ENCODE measurements at regions not wholly inside any gene's neighbourhood (a gene's known extent, or its start where the extent isn't known, plus 50 kb on each side); places are given as distances from the start of the nearest gene placed in this dataset.
A peak's percentile ranks its signal among the peaks of the same experiment; 100 is the strongest.

GRCh38 chr7:17131060-17131345 is 167.4 kb upstream of the AHR start:
- H3K4me1 ChIP-seq (ENCODE audit: insufficient read depth) = no peaks in the 10 kb centered on the region
- WGBS = 27% methylated on average over 5 of the region's 5 CpGs
- no peak overlapping the region for H3K27ac ChIP-seq (ENCODE audit: low read depth)
- H3K4me3 ChIP-seq (ENCODE audit: low read depth, low read length) = peak overlapping the region; percentile 9
- DNase-seq (ENCODE audit: extremely low spot score) = no peak
- no peaks in the 10 kb centered on the region for H3K36me3 ChIP-seq (ENCODE audit: insufficient read depth)

GRCh38 chr7:17131983-17132655 is 166.3 kb upstream of the AHR start:
- Histone ChIP-seq H3K27ac (ENCODE audit: low read depth) (no peak overlapping the region), H3K36me3 (ENCODE audit: insufficient read depth) (no peaks in the 10 kb centered on the region), H3K4me3 (ENCODE audit: low read depth, low read length) (no peak overlapping the region), H3K4me1 (ENCODE audit: insufficient read depth) (no peaks in the 10 kb centered on the region)
- no peak for DNase-seq (ENCODE audit: extremely low spot score)
- WGBS = 97% methylated on average over 6 of the region's 6 CpGs

DNA sequence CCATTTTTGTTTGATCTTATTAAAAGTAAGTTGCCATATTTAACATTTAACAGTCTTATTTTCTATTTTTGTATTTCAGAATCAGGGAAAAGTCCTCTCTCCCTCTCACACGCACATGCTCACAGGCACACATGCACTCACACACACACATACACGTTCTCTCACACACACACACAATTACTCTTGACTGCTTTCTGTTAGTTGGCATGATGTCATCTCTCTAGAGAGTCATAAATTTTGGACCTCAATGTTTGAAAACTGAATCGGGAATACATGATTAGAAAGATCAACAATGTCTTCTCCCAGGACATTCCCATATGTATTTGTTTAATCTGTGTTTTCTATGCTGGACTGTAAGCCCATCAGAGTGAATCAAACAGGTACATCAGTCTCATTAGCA is 165.7 kb upstream of the AHR start:
- Histone ChIP-seq H3K36me3 (ENCODE audit: insufficient read depth) (no peaks in the 10 kb centered on the region), H3K4me3 (ENCODE audit: low read depth, low read length) (no peak overlapping the region), H3K4me1 (ENCODE audit: insufficient read depth) (no peaks in the 10 kb centered on the region), H3K27ac (ENCODE audit: low read depth) (no peak overlapping the region)
- 62% methylated on average over 3 of the region's 3 CpGs for WGBS
- DNase-seq (ENCODE audit: extremely low spot score) = no peak

GRCh38 chr7:17133977-17134376 is 164.5 kb upstream of the AHR start:
- WGBS = 95% methylated on average over 1 of the region's 1 CpG
- H3K36me3 ChIP-seq (ENCODE audit: insufficient read depth) = no peaks in the 10 kb centered on the region
- no peak for DNase-seq (ENCODE audit: extremely low spot score)

DNA sequence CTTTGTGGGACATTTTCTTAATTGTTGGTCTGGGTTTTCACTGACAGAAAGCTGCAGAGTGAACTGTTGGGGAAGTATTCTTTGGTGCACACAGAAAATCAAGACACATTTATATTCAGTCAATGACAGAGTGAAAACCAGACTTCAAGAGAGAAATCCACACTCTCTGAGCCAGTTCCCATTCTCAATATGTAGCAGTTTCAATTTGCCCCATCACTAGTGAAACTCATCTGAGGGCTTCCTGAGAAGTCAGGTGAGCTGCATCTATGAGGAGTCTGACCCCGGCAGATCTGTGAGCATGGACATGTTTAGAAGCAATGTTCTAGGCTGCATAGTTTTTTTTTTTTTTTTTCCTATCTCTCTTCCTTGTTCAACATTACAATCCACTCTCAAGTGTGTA is 163.7 kb upstream of the AHR start:
- no peaks in the 10 kb centered on the region for H3K36me3 ChIP-seq (ENCODE audit: insufficient read depth)
- 95% methylated on average over 1 of the region's 1 CpG for WGBS
- no peak for DNase-seq (ENCODE audit: extremely low spot score)
- no peak overlapping the region for H3K27ac ChIP-seq (ENCODE audit: low read depth)
- H3K4me3 ChIP-seq (ENCODE audit: low read depth, low read length) = no peak overlapping the region
- no peaks in the 10 kb centered on the region for H3K4me1 ChIP-seq (ENCODE audit: insufficient read depth)

More at GRCh38 chr7:17133977-17134376, 164.5 kb upstream of the AHR start:
- Histone ChIP-seq H3K4me3 (ENCODE audit: low read depth, low read length) (no peak overlapping the region), H3K27ac (ENCODE audit: low read depth) (no peak overlapping the region), H3K4me1 (ENCODE audit: insufficient read depth) (no peaks in the 10 kb centered on the region)

GRCh38 chr7:17136126-17136525 is 162.3 kb upstream of the AHR start:
- H3K4me1 ChIP-seq (ENCODE audit: insufficient read depth) = no peaks in the 10 kb centered on the region
- no peaks in the 10 kb centered on the region for H3K36me3 ChIP-seq (ENCODE audit: insufficient read depth)
- H3K27ac ChIP-seq (ENCODE audit: low read depth) = no peak overlapping the region
- 85% methylated on average over 6 of the region's 6 CpGs for WGBS
- H3K4me3 ChIP-seq (ENCODE audit: low read depth, low read length) = no peak overlapping the region
- no peak for DNase-seq (ENCODE audit: extremely low spot score)

- H3K4me1 ChIP-seq (ENCODE audit: insufficient read depth) = no peaks in the 10 kb centered on the region
- H3K36me3 ChIP-seq (ENCODE audit: insufficient read depth) = no peaks in the 10 kb centered on the region
- DNase-seq (ENCODE audit: extremely low spot score) = no peak
- no peak overlapping the region for H3K27ac ChIP-seq (ENCODE audit: low read depth)
- 87% methylated on average over 1 of the region's 1 CpG for WGBS
- H3K4me3 ChIP-seq (ENCODE audit: low read depth, low read length) = no peak overlapping the region
These were observed 159.4 kb upstream of the AHR start for GRCh38 chr7:17139081-17139480.

- no peak overlapping the region for H3K4me3 ChIP-seq (ENCODE audit: low read depth, low read length)
- DNase-seq (ENCODE audit: extremely low spot score) = no peak
- H3K36me3 ChIP-seq (ENCODE audit: insufficient read depth) = no peaks in the 10 kb centered on the region
- H3K4me1 ChIP-seq (ENCODE audit: insufficient read depth) = no peaks in the 10 kb centered on the region
- no peak overlapping the region for H3K27ac ChIP-seq (ENCODE audit: low read depth)
- WGBS = 59% methylated on average over 1 of the region's 1 CpG
These were observed 158.0 kb upstream of the AHR start for GRCh38 chr7:17140406-17140805.

GRCh38 chr7:17142831-17143541 is 155.5 kb upstream of the AHR start:
- H3K4me3 ChIP-seq (ENCODE audit: low read depth, low read length) = no peak overlapping the region
- no peak overlapping the region for H3K27ac ChIP-seq (ENCODE audit: low read depth)
- WGBS = 79% methylated on average over 2 of the region's 2 CpGs
- no peaks in the 10 kb centered on the region for H3K4me1 ChIP-seq (ENCODE audit: insufficient read depth)
- DNase-seq (ENCODE audit: extremely low spot score) = no peak
- no peaks in the 10 kb centered on the region for H3K36me3 ChIP-seq (ENCODE audit: insufficient read depth)

- 58% methylated on average over 4 of the region's 4 CpGs for WGBS
- no peak for DNase-seq (ENCODE audit: extremely low spot score)
- no peaks in the 10 kb centered on the region for H3K36me3 ChIP-seq (ENCODE audit: insufficient read depth)
- no peaks in the 10 kb centered on the region for H3K4me1 ChIP-seq (ENCODE audit: insufficient read depth)
- no peak overlapping the region for H3K27ac ChIP-seq (ENCODE audit: low read depth)
- no peak overlapping the region for H3K4me3 ChIP-seq (ENCODE audit: low read depth, low read length)
These were observed 154.1 kb upstream of the AHR start for GRCh38 chr7:17144322-17144721.

DNA sequence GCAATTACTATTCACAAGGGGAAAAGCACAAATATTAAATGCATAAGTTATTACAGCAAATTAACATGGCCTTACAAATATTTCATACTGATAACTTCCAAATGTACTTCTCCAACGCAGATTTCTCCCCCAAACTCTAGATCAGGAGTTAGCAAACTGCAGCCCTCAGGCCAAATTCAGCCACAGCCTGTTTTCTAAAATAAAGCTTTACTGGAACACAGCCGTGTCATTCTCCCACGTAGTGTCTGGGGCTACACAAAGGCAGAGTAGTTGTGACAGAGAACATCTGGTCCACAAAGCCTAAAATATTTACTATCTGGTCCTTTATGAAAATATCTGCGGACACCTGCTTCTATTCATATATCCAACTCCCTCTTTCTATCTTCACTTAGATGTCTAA is 151.8 kb upstream of the AHR start:
- peak; percentile 37 for DNase-seq (ENCODE audit: extremely low spot score)
- H3K36me3 ChIP-seq (ENCODE audit: insufficient read depth) = no peaks in the 10 kb centered on the region
- H3K4me1 ChIP-seq (ENCODE audit: insufficient read depth) = no peaks in the 10 kb centered on the region
- H3K4me3 ChIP-seq (ENCODE audit: low read depth, low read length) = no peak overlapping the region
- no peak overlapping the region for H3K27ac ChIP-seq (ENCODE audit: low read depth)
- 56% methylated on average over 4 of the region's 4 CpGs for WGBS

- H3K4me1 ChIP-seq (ENCODE audit: insufficient read depth) = no peaks in the 10 kb centered on the region
- WGBS = 84% methylated on average over 7 of the region's 7 CpGs
- no peak overlapping the region for H3K4me3 ChIP-seq (ENCODE audit: low read depth, low read length)
- H3K27ac ChIP-seq (ENCODE audit: low read depth) = no peak overlapping the region
- no peak for DNase-seq (ENCODE audit: extremely low spot score)
- H3K36me3 ChIP-seq (ENCODE audit: insufficient read depth) = no peaks in the 10 kb centered on the region
These were observed 151.0 kb upstream of the AHR start for GRCh38 chr7:17147409-17147808.

DNA sequence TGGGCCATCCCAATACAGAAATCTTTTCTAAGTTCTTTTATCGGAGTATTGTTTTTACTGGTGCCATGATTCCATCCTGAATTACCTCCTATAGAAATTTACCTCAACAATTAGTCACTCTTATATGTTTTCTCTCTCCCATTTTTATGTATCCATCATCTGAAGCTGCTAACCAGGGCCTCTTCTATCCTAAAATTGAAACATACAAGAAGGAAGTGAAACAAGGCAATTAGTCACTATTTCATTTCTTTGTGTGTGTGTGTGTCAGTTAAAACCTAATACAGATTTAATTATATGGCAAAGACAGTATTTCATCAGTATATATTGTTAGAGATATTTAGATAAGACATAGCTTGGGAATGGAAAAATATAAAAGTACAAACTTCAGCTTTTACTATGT is 148.4 kb upstream of the AHR start:
- Histone ChIP-seq H3K27ac (ENCODE audit: low read depth) (no peak overlapping the region), H3K36me3 (ENCODE audit: insufficient read depth) (no peaks in the 10 kb centered on the region), H3K4me3 (ENCODE audit: low read depth, low read length) (no peak overlapping the region), H3K4me1 (ENCODE audit: insufficient read depth) (no peaks in the 10 kb centered on the region)
- 97% methylated on average over 1 of the region's 1 CpG for WGBS
- DNase-seq (ENCODE audit: extremely low spot score) = no peak

GRCh38 chr7:17152721-17153120 is 145.7 kb upstream of the AHR start:
- H3K4me3 ChIP-seq (ENCODE audit: low read depth, low read length) = no peak overlapping the region
- no peaks in the 10 kb centered on the region for H3K36me3 ChIP-seq (ENCODE audit: insufficient read depth)
- no peaks in the 10 kb centered on the region for H3K4me1 ChIP-seq (ENCODE audit: insufficient read depth)
- DNase-seq (ENCODE audit: extremely low spot score) = no peak
- WGBS = 67% methylated on average over 4 of the region's 4 CpGs
- H3K27ac ChIP-seq (ENCODE audit: low read depth) = no peak overlapping the region
